ENCODE measurements at regions not wholly inside any gene's neighbourhood (a gene's known extent, or its start where the extent isn't known, plus 50 kb on each side); places are given as distances from the start of the nearest gene placed in this dataset.

- DNase-seq (no peak), ATAC-seq (no peak)
- Mint-ChIP-seq H3K4me1 (peaks cover 0 to 2% (median 0%) of the 10 kb centered on the region in 4 donors), H3K9me3 (no peaks in the 10 kb centered on the region), H3K4me3 (no peak overlapping the region), H3K27me3 (peaks cover 14 to 39% (median 21%) of the 10 kb centered on the region in 5 donors), H3K27ac (no peak overlapping the region), H3K36me3 (no peaks in the 10 kb centered on the region)
- POLR2A ChIA-PET = no interaction called here
Measured at GRCh38 chr10:118537623-118538022, 57.8 kb downstream of the PRLHR start.

GRCh38 chr10:118534136-118534535, 61.3 kb downstream of the PRLHR start:
- Mint-ChIP-seq H3K36me3 (no peaks in the 10 kb centered on the region), H3K27ac (no peak overlapping the region), H3K4me3 (no peak overlapping the region), H3K9me3 (no peaks in the 10 kb centered on the region), H3K4me1 (peaks cover 0 to 2% (median 0%) of the 10 kb centered on the region in 4 donors), H3K27me3 (peaks cover 5 to 17% (median 7%) of the 10 kb centered on the region in 5 donors)
- ATAC-seq = no peak
- DNase-seq = no peak
- POLR2A ChIA-PET = no interaction called here

- Mint-ChIP-seq H3K4me1 (no peaks in the 10 kb centered on the region), H3K36me3 (no peaks in the 10 kb centered on the region), H3K9me3 (no peaks in the 10 kb centered on the region), H3K4me3 (peak overlapping the region in 1 of 10 donors; percentile 12), H3K27me3 (peaks cover 10 to 27% (median 13%) of the 10 kb centered on the region in 5 donors), H3K27ac (no peak overlapping the region)
- no peak for DNase-seq
- POLR2A ChIA-PET = no interaction called here
- ATAC-seq = no peak
Measured at GRCh38 chr10:118531105-118531852, 64.2 kb downstream of the PRLHR start.

- no peak for DNase-seq
- no peaks in the 10 kb centered on the region for H3K36me3 Mint-ChIP-seq
- no peaks in the 10 kb centered on the region for H3K4me1 Mint-ChIP-seq
- ATAC-seq = no peak
- H3K27ac Mint-ChIP-seq = no peak overlapping the region
- peaks cover 14 to 41% (median 18%) of the 10 kb centered on the region in 5 donors for H3K27me3 Mint-ChIP-seq
- H3K4me3 Mint-ChIP-seq = no peak overlapping the region
- POLR2A ChIA-PET = no interaction called here
- peaks cover 0 to 4% (median 0%) of the 10 kb centered on the region in 9 donors for H3K9me3 Mint-ChIP-seq
Measured at GRCh38 chr10:118528426-118528825, 67.0 kb downstream of the PRLHR start.

GRCh38 chr10:118523775-118524174, 71.7 kb downstream of the PRLHR start:
- Mint-ChIP-seq H3K27me3 (peaks cover 17 to 68% (median 37%) of the 10 kb centered on the region in 5 donors), H3K4me3 (no peak overlapping the region), H3K27ac (no peak overlapping the region), H3K4me1 (no peaks in the 10 kb centered on the region), H3K36me3 (peaks cover 0 to 3% (median 2%) of the 10 kb centered on the region in 3 donors), H3K9me3 (peaks cover 0 to 10% (median 1%) of the 10 kb centered on the region in 9 donors)
- POLR2A ChIA-PET = no interaction called here
- DNase-seq (no peak), ATAC-seq (no peak)

- Mint-ChIP-seq H3K36me3 (peaks cover 0 to 10% (median 3%) of the 10 kb centered on the region in 3 donors), H3K27me3 (peaks cover 19 to 68% (median 37%) of the 10 kb centered on the region in 5 donors), H3K4me1 (no peaks in the 10 kb centered on the region), H3K9me3 (peaks cover 0 to 19% (median 8%) of the 10 kb centered on the region in 9 donors), H3K27ac (no peak overlapping the region), H3K4me3 (no peak overlapping the region)
- POLR2A ChIA-PET = no interaction called here
- DNase-seq (no peak), ATAC-seq (no peak)
Measured at GRCh38 chr10:118522791-118523498, 72.5 kb downstream of the PRLHR start.

- POLR2A ChIA-PET = no interaction called here
- H3K9me3 Mint-ChIP-seq = peaks cover 0 to 30% (median 13%) of the 10 kb centered on the region in 9 donors
Measured at GRCh38 chr10:118521415-118522117, 73.9 kb downstream of the PRLHR start.

GRCh38 chr10:118520116-118520742, 75.2 kb downstream of the PRLHR start:
- Mint-ChIP-seq H3K4me3 (no peak overlapping the region), H3K9me3 (peaks cover 0 to 27% (median 13%) of the 10 kb centered on the region in 9 donors), H3K36me3 (peaks cover 0 to 23% (median 3%) of the 10 kb centered on the region in 3 donors), H3K27me3 (peaks cover 19 to 65% (median 38%) of the 10 kb centered on the region in 5 donors), H3K27ac (no peak overlapping the region), H3K4me1 (no peaks in the 10 kb centered on the region)
- DNase-seq = no peak
- POLR2A ChIA-PET = no interaction called here
- no peak for ATAC-seq

More at GRCh38 chr10:118521415-118522117, 73.9 kb downstream of the PRLHR start:
- DNase-seq (no peak), ATAC-seq (no peak)
- H3K4me1 Mint-ChIP-seq = no peaks in the 10 kb centered on the region
- no peak overlapping the region for H3K4me3 Mint-ChIP-seq
- H3K27me3 Mint-ChIP-seq = peaks cover 18 to 65% (median 34%) of the 10 kb centered on the region in 5 donors
- H3K36me3 Mint-ChIP-seq = peaks cover 0 to 18% (median 3%) of the 10 kb centered on the region in 3 donors
- no peak overlapping the region for H3K27ac Mint-ChIP-seq

GRCh38 chr10:118518095-118518494, 77.4 kb downstream of the PRLHR start:
- Mint-ChIP-seq H3K36me3 (peaks cover 0 to 23% (median 3%) of the 10 kb centered on the region in 3 donors), H3K27me3 (peaks cover 24 to 57% (median 35%) of the 10 kb centered on the region in 5 donors), H3K4me1 (no peaks in the 10 kb centered on the region), H3K4me3 (no peak overlapping the region), H3K27ac (no peak overlapping the region), H3K9me3 (peaks cover 0 to 27% (median 13%) of the 10 kb centered on the region in 9 donors)
- POLR2A ChIA-PET = no interaction called here
- DNase-seq (no peak), ATAC-seq (no peak)

GRCh38 chr10:118516716-118517115, 78.7 kb downstream of the PRLHR start:
- Mint-ChIP-seq H3K4me3 (no peak overlapping the region), H3K27me3 (peaks cover 20 to 43% (median 27%) of the 10 kb centered on the region in 5 donors), H3K9me3 (peaks cover 0 to 27% (median 13%) of the 10 kb centered on the region in 9 donors), H3K27ac (no peak overlapping the region), H3K4me1 (no peaks in the 10 kb centered on the region), H3K36me3 (peaks cover 0 to 23% (median 3%) of the 10 kb centered on the region in 3 donors)
- no peak for ATAC-seq
- DNase-seq = no peak
- POLR2A ChIA-PET = no interaction called here

GRCh38 chr10:118513174-118513573, 82.3 kb downstream of the PRLHR start:
- Mint-ChIP-seq H3K36me3 (peaks cover 0 to 15% (median 0%) of the 10 kb centered on the region in 3 donors), H3K4me1 (no peaks in the 10 kb centered on the region), H3K27me3 (peaks cover 13 to 24% (median 14%) of the 10 kb centered on the region in 5 donors), H3K4me3 (no peak overlapping the region), H3K27ac (no peak overlapping the region), H3K9me3 (peaks cover 0 to 15% (median 8%) of the 10 kb centered on the region in 9 donors)
- POLR2A ChIA-PET = no interaction called here
- DNase-seq = no peak
- ATAC-seq = no peak

GRCh38 chr10:118511711-118512110, 83.7 kb downstream of the PRLHR start:
- peaks cover 0 to 4% (median 0%) of the 10 kb centered on the region in 9 donors for H3K9me3 Mint-ChIP-seq
- peaks cover 0 to 5% (median 0%) of the 10 kb centered on the region in 3 donors for H3K36me3 Mint-ChIP-seq
- POLR2A ChIA-PET = no interaction called here
- DNase-seq = no peak
- H3K4me1 Mint-ChIP-seq = no peaks in the 10 kb centered on the region
- H3K4me3 Mint-ChIP-seq = no peak overlapping the region
- H3K27ac Mint-ChIP-seq = no peak overlapping the region
- peaks cover 11 to 13% (median 13%) of the 10 kb centered on the region in 5 donors for H3K27me3 Mint-ChIP-seq
- no peak for ATAC-seq

Data from naive thymus-derived CD8-positive, alpha-beta T cell (primary cell).